Epithelial cell of proximal tubule (primary cell): ENCODE measurements at regions not wholly inside any gene's neighbourhood (a gene's known extent, or its start where the extent isn't known, plus 50 kb on each side); places are given as distances from the start of the nearest gene placed in this dataset.

ENCODE experiments used
- DNase-seq: peaks from one replicate; pipeline ENCODE4 v3.0.0-alpha.2; 2011; ENCODE audit warnings: low read depth
- H3K4me3 ChIP-seq: 2 replicates; pipeline ENCODE4 v1.5.1; 2011; ENCODE audit warnings: low read depth, mild to moderate bottlenecking, low read length
- CTCF ChIP-seq: conservative IDR thresholded peaks from 2 replicates; pipeline ENCODE4 v1.5.1; 2012; ENCODE audit warnings: low read depth, mild to moderate bottlenecking, low read length

- DNase-seq: no peak
- TF ChIP-seq CTCF: no peak
- H3K4me3 ChIP-seq: no peak overlapping the region
Observed at GRCh38 chr5:34510002-34510401, 146.1 kb upstream of the RAI14 start.

- no peak for DNase-seq
- no peak for TF ChIP-seq CTCF
- no peak overlapping the region for H3K4me3 ChIP-seq
Observed at GRCh38 chr5:34511063-34511462, 145.1 kb upstream of the RAI14 start.

- no peak for DNase-seq
- no peak overlapping the region for H3K4me3 ChIP-seq
- no peak for TF ChIP-seq CTCF
Observed at GRCh38 chr5:34511481-34511880, 144.6 kb upstream of the RAI14 start.

GRCh38 chr5:34511915-34512314, 144.2 kb upstream of the RAI14 start:
- TF ChIP-seq CTCF: no peak
- DNase-seq: no peak
- H3K4me3 ChIP-seq: no peak overlapping the region

GRCh38 chr5:34516166-34516565, 140.0 kb upstream of the RAI14 start:
- no peak for DNase-seq
- no peak for TF ChIP-seq CTCF

GRCh38 chr5:34516686-34517085, 139.4 kb upstream of the RAI14 start:
- H3K4me3 ChIP-seq: no peak overlapping the region
- no peak for TF ChIP-seq CTCF
- DNase-seq: no peak

More at GRCh38 chr5:34516166-34516565, 140.0 kb upstream of the RAI14 start:
- H3K4me3 ChIP-seq: no peak overlapping the region

- DNase-seq: no peak
- no peak for TF ChIP-seq CTCF
- no peak overlapping the region for H3K4me3 ChIP-seq
Observed at GRCh38 chr5:34517249-34517648, 138.9 kb upstream of the RAI14 start.
